ENCODE measurements at regions not wholly inside any gene's neighbourhood (a gene's known extent, or its start where the extent isn't known, plus 50 kb on each side); places are given as distances from the start of the nearest gene placed in this dataset.
A peak's percentile ranks its signal among the peaks of the same experiment; 100 is the strongest.
"Not testable (repeated sequence)": the region's sequence is repeated elsewhere in the genome, so short reads cannot be mapped to it uniquely, and the experiment has no call there.

DNA sequence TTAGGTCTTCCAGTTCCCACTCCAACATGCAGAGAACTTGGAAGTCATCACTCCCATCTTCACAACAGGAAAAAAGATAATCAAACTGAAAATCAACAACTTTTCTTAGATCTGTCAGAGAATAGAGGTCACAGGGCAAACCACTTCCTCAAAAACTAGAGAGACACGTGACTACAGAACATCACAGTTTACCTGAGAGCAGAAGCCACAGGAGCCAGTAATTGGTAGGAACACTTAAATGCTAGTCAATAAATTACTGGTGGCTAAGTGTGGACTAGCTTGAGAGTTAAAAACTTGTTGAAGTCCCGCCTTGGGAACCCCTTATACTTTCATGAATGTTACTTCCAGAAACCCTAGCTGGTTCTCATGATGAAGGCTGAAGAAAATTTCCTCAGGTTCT, 81.1 kb downstream of the THSD1 start:
- in situ Hi-C loops (cut with MboI; ENCODE audit: low pct_unique_long_range_greater_than_20kb, low sequenced_read_pairs); DNase-seq: not testable (repeated sequence)

DNA sequence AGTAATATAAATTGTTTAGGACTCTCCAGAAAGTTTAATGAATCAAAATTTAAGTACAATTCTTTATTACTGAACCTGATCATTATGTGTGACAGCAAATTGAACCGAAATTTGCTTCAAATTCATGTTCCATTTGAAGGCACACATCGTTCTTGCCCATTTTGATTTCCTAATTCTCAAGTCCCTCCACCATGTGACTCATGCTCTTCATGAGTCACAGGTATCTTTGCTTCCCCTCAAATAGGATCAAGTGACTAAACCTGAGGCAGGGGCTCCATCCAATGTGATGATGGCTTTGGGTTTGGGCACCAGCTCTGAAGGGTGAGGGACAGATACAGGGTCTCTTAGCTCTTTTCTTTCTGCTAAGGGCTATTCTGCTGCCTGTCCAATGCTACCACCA, 86.1 kb downstream of the THSD1 start:
- in situ Hi-C loops (cut with MboI; ENCODE audit: low pct_unique_long_range_greater_than_20kb, low sequenced_read_pairs), result no loop called here
- DNase-seq, result no peak

DNA sequence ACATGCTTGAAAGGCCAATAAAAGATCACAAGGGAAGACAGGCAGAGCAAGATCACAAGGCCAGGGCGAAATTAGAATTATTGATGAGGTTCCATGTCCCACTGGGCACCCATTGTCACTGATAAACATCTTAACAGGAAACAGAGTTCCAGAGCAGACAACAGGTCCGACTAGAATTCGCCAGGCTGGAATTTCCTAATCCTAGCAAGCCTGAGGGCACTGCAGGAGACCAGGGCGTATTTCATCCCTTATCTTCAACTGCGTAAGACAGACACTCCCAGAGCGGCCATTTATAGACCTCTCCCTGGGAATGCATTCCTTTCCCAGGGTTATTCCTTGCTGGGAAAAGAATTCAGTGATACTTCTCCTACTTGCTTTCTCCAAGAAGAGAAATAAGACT, 96.1 kb downstream of the THSD1 start:
- DNase-seq; in situ Hi-C loops (cut with MboI; ENCODE audit: low pct_unique_long_range_greater_than_20kb, low sequenced_read_pairs): not testable (repeated sequence)

DNA sequence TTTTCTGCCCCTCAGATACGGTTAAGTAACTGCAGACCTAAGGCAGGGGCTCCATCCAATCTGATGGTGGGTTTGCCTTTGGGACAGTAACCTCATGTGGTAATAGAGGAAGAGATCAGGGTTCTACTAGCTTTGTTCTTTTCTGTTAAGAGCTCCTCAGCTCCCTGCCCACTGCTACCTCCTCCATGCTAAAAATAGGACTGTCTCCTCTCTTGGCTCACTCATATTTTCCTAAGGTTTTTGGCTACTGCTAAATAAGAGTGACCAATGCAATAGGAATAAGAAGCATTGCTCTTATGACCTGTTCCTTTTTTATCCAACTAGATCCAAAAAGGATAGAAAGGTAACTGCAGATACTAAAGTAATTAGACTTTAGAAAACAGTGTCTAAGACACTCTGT, 99.6 kb downstream of the THSD1 start:
- in situ Hi-C loops (cut with MboI; ENCODE audit: low pct_unique_long_range_greater_than_20kb, low sequenced_read_pairs), result not testable (repeated sequence)

DNA sequence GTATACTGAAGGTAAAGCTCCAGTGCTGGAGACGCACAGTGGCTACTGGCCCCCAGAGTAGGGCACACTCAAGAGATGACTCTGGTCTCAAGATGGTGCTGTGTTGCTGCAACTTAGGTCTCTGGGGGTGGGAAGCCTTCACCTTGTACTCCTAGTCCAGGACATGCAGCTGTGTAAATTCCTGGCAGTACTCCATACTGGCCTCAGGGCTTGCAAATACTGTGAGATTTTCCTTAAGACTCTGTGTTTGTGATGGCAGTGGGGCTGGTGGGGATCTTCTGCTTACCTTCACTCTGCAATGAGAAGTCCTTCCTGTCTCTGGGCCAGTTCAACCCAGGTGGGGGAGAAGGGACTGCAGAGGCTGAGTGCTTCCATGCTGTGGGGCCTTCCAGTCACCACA, 102.9 kb downstream of the THSD1 start:
- DNase-seq; in situ Hi-C loops (cut with MboI; ENCODE audit: low pct_unique_long_range_greater_than_20kb, low sequenced_read_pairs): not testable (repeated sequence)

More for the DNA sequence above, 99.6 kb downstream of the THSD1 start:
- not testable (repeated sequence) for DNase-seq

DNA sequence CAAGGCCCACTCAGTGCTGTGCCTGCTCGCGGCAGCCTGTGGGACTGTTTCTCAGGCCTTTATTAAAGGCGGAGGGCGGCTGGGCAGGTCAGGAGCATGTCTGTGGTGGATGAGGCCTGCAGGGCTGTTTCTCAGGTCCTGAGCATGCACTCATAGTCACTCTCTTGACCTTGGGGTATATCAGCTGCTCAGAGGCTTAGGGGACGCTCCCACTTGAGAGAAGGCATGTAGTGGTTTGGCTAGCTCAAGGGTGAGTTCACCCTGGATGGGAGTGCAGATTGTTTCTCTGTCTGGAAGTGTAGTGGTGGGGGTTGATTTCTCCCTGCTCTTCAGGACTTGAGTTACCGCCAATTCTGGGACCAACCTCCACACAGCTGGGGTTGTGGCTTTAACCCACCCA, 103.3 kb downstream of the THSD1 start:
- DNase-seq; in situ Hi-C loops (cut with MboI; ENCODE audit: low pct_unique_long_range_greater_than_20kb, low sequenced_read_pairs): not testable (repeated sequence)

DNA sequence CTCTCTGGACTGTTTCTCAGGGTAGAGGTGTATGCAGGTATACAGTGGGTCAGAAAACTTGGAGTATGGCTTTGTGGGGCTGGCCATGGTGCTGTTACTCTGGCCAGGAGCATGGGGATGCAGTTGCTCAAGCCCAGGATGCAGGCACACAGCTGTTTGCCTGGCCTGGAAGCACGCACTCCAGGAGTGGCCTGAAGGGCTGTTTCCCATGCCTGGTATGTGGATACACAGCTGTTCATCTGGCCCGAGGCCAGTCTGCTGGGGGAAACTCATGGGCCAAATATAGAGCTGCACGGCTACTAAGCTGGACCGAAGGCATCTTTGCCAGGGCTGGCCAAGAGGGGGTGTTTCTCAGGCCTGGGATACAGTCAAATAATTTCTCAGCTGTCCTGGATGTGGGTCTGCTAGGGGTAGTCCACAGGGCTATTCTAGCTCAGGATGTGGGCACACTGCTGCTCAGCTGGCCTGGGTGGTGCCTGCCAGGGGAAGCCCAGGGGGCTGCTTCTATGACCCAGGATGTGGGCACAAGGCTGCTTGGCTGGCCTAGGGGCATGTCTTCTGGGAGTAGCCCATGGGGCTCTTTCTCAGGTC, 104.1 kb downstream of the THSD1 start:
- in situ Hi-C loops (cut with MboI; ENCODE audit: low pct_unique_long_range_greater_than_20kb, low sequenced_read_pairs); DNase-seq: not testable (repeated sequence)

DNA sequence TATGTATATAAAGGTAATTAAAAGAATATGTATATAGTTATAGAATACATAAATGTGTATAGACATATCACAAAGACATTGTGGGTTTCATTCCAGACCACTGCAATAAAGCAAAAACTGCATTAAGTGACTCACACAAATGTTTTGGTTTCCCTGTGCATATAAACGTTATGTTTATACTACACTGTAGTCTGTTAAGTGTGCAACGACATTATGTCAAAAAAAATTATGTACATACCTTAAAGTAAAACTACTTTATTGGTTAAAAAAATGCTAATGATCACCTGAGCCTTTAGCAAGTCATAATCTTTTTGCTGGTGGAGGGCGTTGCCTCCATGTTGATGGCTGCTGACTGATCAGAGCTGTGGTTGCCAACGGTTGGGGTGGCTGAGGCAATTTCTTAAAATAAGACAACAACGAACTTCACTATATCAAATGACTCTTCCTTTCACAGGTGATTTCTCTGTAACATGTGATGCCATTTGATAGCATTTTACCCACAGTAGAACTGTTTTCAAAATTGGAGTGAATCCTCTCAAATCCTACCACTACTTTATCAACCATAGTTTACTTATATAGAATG, 107.8 kb downstream of the THSD1 start:
- in situ Hi-C loops (cut with MboI; ENCODE audit: low pct_unique_long_range_greater_than_20kb, low sequenced_read_pairs), result not testable (repeated sequence)

DNA sequence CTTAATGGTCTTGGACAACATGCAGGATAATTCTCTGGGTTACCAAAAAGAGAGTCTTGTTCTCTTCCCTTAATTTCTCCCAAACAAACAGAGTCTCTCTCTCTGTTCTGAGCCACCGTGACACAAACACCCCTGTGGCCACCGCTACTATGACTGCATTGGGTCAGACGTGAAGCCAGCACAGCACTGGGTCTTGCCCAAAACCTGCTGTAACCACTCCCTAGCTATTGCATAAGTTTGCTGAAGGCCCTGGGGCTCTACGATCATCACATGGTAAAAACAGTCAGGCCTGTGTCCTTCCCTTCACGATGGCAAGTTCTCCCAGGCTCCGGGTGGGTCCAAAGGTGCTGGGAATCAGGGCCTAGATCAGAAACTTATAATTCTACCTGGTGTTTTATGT, 117.1 kb downstream of the THSD1 start:
- DNase-seq; in situ Hi-C loops (cut with MboI; ENCODE audit: low pct_unique_long_range_greater_than_20kb, low sequenced_read_pairs): not testable (repeated sequence)

More for the DNA sequence above, 107.8 kb downstream of the THSD1 start:
- DNase-seq, result not testable (repeated sequence)

DNA sequence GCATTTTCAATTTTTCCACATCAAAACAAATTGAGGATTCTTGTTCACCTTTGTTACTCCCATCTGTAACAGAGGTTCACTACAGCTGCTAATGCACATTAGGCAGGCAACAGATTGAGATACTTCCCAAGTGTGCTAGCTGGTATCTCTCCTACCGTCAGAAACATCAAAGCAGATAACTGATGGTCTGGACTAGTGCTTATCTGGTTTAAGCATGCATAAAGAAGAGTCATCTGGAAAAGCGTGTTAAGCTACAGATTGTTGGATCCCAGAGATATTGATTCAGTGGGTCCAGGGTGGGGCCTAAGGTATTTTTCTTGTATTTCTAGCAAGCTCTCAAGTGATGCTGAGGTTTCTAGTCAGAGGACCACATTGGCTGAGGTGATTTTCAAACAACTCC, 122.0 kb upstream of the NEK3 start:
- in situ Hi-C loops (cut with MboI; ENCODE audit: low pct_unique_long_range_greater_than_20kb, low sequenced_read_pairs); DNase-seq: not testable (repeated sequence)

DNA sequence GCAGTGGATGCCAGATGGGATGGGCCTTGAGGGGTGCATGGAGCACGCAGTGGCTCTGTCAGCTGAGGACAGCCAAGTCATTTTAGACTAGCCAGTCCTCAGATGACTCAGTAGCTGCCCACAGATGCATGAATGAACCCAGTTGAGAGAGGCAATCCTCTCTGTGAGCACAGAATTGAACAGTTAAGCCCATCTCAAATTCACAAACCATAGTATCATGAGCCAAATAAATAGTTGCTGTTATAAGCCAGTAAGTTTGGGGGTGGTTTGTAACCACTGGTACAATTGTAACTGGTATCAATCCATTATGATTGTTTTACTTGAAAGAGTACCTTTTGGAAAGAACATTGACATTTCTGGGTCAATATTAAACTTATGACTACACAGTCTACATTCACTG, 120.0 kb upstream of the NEK3 start:
- in situ Hi-C loops (cut with MboI; ENCODE audit: low pct_unique_long_range_greater_than_20kb, low sequenced_read_pairs), result not testable (repeated sequence)

DNA sequence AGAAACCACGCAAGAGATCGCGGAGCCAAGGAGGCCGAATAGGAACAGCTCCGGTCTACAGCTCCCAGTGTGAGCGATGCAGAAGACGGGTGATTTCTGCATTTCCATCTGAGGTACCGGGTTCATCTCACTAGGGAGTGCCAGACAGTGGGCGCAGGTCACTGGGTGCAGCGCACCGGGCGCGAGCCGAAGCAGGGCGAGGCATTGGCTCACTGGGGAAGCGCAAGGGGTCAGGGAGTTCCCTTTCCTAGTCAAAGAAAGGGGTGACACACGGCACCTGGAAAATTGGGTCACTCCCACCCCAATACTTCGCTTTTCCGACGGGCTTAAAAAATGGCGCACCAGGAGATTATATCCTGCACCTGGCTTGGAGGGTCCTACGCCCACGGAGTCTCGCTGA, 94.9 kb upstream of the NEK3 start:
- DNase-seq; in situ Hi-C loops (cut with MboI; ENCODE audit: low pct_unique_long_range_greater_than_20kb, low sequenced_read_pairs): not testable (repeated sequence)

More for the DNA sequence above, 120.0 kb upstream of the NEK3 start:
- not testable (repeated sequence) for DNase-seq

DNA sequence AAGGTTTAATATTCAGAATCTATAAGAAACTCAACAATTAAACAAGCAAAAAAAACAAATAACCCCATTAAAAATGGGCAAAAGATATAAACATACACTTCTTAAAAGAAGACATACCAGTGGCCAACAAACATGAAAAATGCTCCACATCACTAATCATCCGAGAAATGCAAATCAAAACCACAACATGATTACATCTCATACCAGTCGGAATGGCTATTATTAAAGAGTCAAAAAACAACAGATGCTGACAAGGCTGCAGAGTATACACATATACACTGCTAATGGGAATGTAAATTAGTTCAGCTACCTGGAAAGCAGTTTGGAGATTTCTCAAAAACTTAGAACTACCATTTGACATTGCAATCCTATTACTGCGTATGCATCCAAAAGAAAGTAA, 81.4 kb upstream of the NEK3 start:
- in situ Hi-C loops (cut with MboI; ENCODE audit: low pct_unique_long_range_greater_than_20kb, low sequenced_read_pairs); DNase-seq: not testable (repeated sequence)

DNA sequence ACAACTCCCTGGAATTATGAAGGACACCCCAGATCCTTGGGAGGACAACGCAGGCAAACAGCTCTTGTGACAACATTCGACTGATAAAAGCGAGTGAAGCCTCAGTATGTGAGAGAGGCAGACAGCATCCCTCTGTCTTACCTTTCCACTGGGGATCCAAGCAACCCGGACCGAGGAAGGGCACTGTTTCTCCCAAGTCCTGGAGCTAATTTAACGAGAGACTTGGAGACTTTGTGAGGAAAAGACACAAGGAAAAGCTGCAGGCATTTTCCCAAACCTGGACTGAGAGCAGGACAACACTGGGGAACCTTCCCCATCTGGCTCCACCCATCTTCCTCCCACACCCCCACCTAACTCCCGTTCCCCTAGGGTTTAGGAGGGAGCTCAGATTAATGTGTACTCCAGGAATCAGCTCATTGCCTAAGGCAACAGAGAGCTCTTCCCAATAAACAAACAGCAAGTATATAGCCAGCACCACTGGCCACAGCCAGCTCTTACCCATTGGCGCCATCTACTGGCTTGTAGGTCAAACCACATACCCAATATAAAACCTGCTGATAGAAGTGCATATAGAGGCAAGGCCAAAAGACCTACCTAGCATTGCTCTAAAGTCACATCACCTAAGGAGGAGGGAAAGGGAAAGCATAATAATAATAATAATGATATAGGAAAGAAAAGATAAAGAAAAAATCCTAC, 76.7 kb upstream of the NEK3 start:
- in situ Hi-C loops (cut with MboI; ENCODE audit: low pct_unique_long_range_greater_than_20kb, low sequenced_read_pairs), result not testable (repeated sequence)
- peak; percentile 60 for DNase-seq

DNA sequence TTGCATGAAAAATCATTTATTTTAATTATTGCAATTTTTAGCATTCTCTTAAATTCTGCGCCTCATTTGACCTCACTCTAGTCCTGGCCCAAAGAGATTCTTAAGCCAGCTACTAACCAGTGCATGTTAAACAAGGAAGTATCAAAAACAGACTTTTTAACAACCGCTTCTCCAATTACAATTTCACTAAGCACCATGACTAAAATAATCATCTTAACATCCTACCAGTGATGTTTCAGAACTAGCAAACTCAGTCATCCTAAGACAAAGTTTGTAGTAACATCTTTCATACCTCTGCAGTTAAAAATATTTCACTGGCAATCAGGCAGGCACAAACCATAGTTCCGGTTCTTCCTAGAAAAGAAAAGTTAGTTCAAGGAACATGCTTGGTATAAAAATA, 75.5 kb upstream of the NEK3 start:
- DNase-seq; in situ Hi-C loops (cut with MboI; ENCODE audit: low pct_unique_long_range_greater_than_20kb, low sequenced_read_pairs): not testable (repeated sequence)

DNA sequence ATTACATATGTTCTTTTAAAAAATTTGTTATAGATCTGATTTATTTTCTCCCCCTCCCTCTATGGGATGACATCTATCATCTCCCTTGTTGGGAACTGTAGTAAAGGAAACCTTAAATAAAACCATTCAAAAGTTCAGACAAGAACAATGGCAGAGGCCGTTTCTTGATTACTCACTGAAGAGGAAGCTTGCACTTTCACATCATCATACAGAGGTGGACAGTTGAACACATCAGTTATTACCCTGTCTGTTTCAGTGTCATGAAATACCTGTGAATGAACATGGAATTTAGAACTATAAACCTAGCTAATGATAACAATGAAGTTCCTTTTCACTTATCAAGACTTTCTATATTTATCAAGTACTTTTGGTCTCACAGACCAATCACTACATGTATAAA, 63.7 kb upstream of the NEK3 start:
- in situ Hi-C loops (cut with MboI; ENCODE audit: low pct_unique_long_range_greater_than_20kb, low sequenced_read_pairs); DNase-seq: not testable (repeated sequence)

DNA sequence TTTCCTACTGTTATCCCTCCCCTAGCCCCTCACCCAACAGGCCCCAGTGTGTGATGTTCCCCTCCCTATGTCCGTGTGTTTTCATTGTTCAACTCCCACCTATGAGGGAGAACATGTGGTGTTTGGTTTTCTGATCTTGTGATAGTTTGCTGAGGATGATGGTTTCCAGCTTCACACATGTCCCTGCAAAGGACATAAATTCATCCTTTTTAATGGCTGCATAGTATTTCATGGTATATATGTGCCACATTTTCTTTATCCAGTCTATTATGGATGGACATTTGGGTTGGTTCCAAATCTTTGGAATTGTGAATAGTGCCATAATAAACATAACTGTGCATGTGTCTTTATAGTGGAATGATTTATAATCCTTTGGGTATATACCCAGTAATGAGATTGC, 54.5 kb upstream of the NEK3 start:
- DNase-seq; in situ Hi-C loops (cut with MboI; ENCODE audit: low pct_unique_long_range_greater_than_20kb, low sequenced_read_pairs): not testable (repeated sequence)

DNA sequence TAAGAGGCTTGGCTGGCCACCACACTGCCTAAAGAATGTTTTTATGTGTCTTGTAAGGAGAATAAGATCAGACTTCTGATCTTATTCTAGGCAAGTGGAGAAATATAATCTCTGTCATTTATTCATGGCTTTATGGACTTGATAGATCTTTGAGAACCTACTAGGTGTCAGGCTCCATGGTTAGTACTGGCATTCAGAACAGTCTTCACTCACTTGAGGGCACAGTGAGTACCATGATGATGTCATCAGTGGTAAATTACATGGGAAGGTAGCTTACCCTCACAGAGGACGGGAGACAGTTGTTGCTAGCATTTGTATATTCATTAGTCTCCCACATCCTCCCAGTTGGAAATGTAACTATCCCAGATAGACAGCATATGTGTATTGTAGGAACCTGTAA, 53.5 kb upstream of the NEK3 start:
- DNase-seq; in situ Hi-C loops (cut with MboI; ENCODE audit: low pct_unique_long_range_greater_than_20kb, low sequenced_read_pairs): not testable (repeated sequence)

DNA sequence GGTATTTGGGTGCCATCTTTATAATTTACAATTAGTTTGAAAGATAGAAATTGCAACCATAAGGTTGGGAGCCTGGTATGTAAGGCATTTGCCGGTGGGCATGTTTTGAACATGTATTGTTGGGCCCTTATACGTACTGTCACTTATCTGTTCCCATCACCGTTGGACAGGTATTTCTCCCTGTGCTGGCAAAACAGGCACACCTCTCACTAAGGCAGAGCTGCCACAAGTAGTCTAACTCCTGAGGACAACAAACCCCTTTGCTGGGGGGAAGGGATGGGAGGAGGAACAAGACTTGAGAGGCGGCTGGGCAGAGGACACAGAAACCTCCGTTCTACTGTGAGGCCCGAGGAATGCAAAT, 52.0 kb upstream of the NEK3 start:
- in situ Hi-C loops (cut with MboI; ENCODE audit: low pct_unique_long_range_greater_than_20kb, low sequenced_read_pairs), result not testable (repeated sequence)

More for the DNA sequence above, 52.0 kb upstream of the NEK3 start:
- not testable (repeated sequence) for DNase-seq

Measured in KBM-7 (cell line).